ENCODE measurements at regions not wholly inside any gene's neighbourhood (a gene's known extent, or its start where the extent isn't known, plus 50 kb on each side); places are given as distances from the start of the nearest gene placed in this dataset.
"Not testable (repeated sequence)": the region's sequence is repeated elsewhere in the genome, so short reads cannot be mapped to it uniquely, and the experiment has no call there.

- Mint-ChIP-seq H3K9me3 (no peaks in the 10 kb centered on the region), H3K27ac (no peak overlapping the region), H3K4me1 (ENCODE audit: low read depth) (no peaks in the 10 kb centered on the region), H3K27me3 (peaks cover 5% of the 10 kb centered on the region), H3K4me3 (no peak overlapping the region), H3K36me3 (no peaks in the 10 kb centered on the region)
- CTCF ChIA-PET, result no interaction called here
- intact Hi-C loops (cut with micrococcal nuclease), result no loop called here
- no peak for DNase-seq
- POLR2A ChIA-PET, result no interaction called here
Observed at GRCh38 chr1:43015269-43015668, 56.6 kb upstream of the SLC2A1 start.

GRCh38 chr1:43014579-43014978, 55.9 kb upstream of the SLC2A1 start:
- H3K4me3 Mint-ChIP-seq; intact Hi-C loops (cut with micrococcal nuclease); H3K36me3 Mint-ChIP-seq; H3K4me1 Mint-ChIP-seq (ENCODE audit: low read depth); POLR2A ChIA-PET; H3K9me3 Mint-ChIP-seq; DNase-seq; H3K27ac Mint-ChIP-seq; H3K27me3 Mint-ChIP-seq; CTCF ChIA-PET: not testable (repeated sequence)

- no peak overlapping the region for H3K27ac Mint-ChIP-seq
- CTCF ChIA-PET, result interaction anchor here (1.0 kb wide), 1 partner anchor 62 kb away, joined by 4 read pairs; no protein-coding TSS in a partner anchor
- H3K27me3 Mint-ChIP-seq, result peaks cover 5% of the 10 kb centered on the region
- H3K4me3 Mint-ChIP-seq, result no peak overlapping the region
- H3K9me3 Mint-ChIP-seq, result no peaks in the 10 kb centered on the region
- DNase-seq, result no peak
- intact Hi-C loops (cut with micrococcal nuclease), result no loop called here
- POLR2A ChIA-PET, result no interaction called here
- H3K36me3 Mint-ChIP-seq, result no peaks in the 10 kb centered on the region
- no peaks in the 10 kb centered on the region for H3K4me1 Mint-ChIP-seq (ENCODE audit: low read depth)
Observed at GRCh38 chr1:43011020-43011419, 52.4 kb upstream of the SLC2A1 start.

GRCh38 chr1:43009274-43009673, 50.6 kb upstream of the SLC2A1 start:
- no peak overlapping the region for H3K4me3 Mint-ChIP-seq
- H3K27me3 Mint-ChIP-seq, result peaks cover 7% of the 10 kb centered on the region
- ChIA-PET CTCF (no interaction called here), POLR2A (no interaction called here)
- no peaks in the 10 kb centered on the region for H3K9me3 Mint-ChIP-seq
- intact Hi-C loops (cut with micrococcal nuclease), result no loop called here
- no peaks in the 10 kb centered on the region for H3K36me3 Mint-ChIP-seq
- DNase-seq, result no peak
- H3K27ac Mint-ChIP-seq, result no peak overlapping the region
- no peaks in the 10 kb centered on the region for H3K4me1 Mint-ChIP-seq (ENCODE audit: low read depth)

- ChIA-PET CTCF (no interaction called here), POLR2A (no interaction called here)
- no peak for DNase-seq
- Mint-ChIP-seq H3K4me1 (ENCODE audit: low read depth) (no peaks in the 10 kb centered on the region), H3K9me3 (no peaks in the 10 kb centered on the region), H3K4me3 (no peak overlapping the region), H3K27me3 (peaks cover 7% of the 10 kb centered on the region), H3K36me3 (no peaks in the 10 kb centered on the region), H3K27ac (no peak overlapping the region)
- intact Hi-C loops (cut with micrococcal nuclease), result no loop called here
Observed at GRCh38 chr1:43008115-43009060, 49.7 kb upstream of the SLC2A1 start.
